Endothelial cell (in vitro differentiated cells): ENCODE measurements at regions not wholly inside any gene's neighbourhood (a gene's known extent, or its start where the extent isn't known, plus 50 kb on each side); places are given as distances from the start of the nearest gene placed in this dataset.

ENCODE experiments used
- DNase-seq: peaks from one replicate; pipeline ENCODE4 v3.0.0; 2021; ENCODE audit warnings: low spot score
- H3K27ac Mint-ChIP-seq: one replicate; pipeline ENCODE4 v1.8.0; 2021; ENCODE audit warnings: mixed read lengths, inconsistent platforms; ENCODE audit not compliant: unreplicated experiment
- H3K27me3 Mint-ChIP-seq: one replicate; pipeline ENCODE4 v1.8.0; 2021; ENCODE audit warnings: mild to moderate bottlenecking, moderate library complexity, mixed read lengths, inconsistent platforms; ENCODE audit not compliant: unreplicated experiment
- H3K36me3 Mint-ChIP-seq: one replicate; pipeline ENCODE4 v1.8.0; 2021; ENCODE audit warnings: mild to moderate bottlenecking, low read depth, mixed read lengths, inconsistent platforms; ENCODE audit not compliant: unreplicated experiment
- H3K4me1 Mint-ChIP-seq: one replicate; pipeline ENCODE4 v1.8.0; 2021; ENCODE audit warnings: mild to moderate bottlenecking, mixed read lengths, inconsistent platforms; ENCODE audit not compliant: unreplicated experiment
- H3K4me3 Mint-ChIP-seq: one replicate; pipeline ENCODE4 v1.8.0; 2021; ENCODE audit warnings: mild to moderate bottlenecking, mixed read lengths, inconsistent platforms; ENCODE audit not compliant: unreplicated experiment
- H3K9me3 Mint-ChIP-seq: one replicate; pipeline ENCODE4 v1.8.0; 2021; ENCODE audit warnings: mixed read lengths, inconsistent platforms; ENCODE audit not compliant: unreplicated experiment
- CTCF ChIP-seq: fragments of 200-600 bp; sonication (generic); IDR thresholded peaks from one replicate; pipeline ENCODE4 v1.5.0; 2021; ENCODE audit warnings: antibody characterized with exemption; ENCODE audit not compliant: unreplicated experiment

- TF ChIP-seq CTCF: no peak
- no peaks in the 10 kb centered on the region for H3K9me3 Mint-ChIP-seq
- H3K4me3 Mint-ChIP-seq: no peak overlapping the region
- no peak overlapping the region for H3K27ac Mint-ChIP-seq
- no peaks in the 10 kb centered on the region for H3K27me3 Mint-ChIP-seq
- no peaks in the 10 kb centered on the region for H3K36me3 Mint-ChIP-seq
- no peaks in the 10 kb centered on the region for H3K4me1 Mint-ChIP-seq
- no peak for DNase-seq
These were observed 190.5 kb upstream of the NRP1 start for GRCh38 chr10:33524966-33525365.

- Mint-ChIP-seq H3K9me3 (no peaks in the 10 kb centered on the region), H3K36me3 (no peaks in the 10 kb centered on the region), H3K27me3 (no peaks in the 10 kb centered on the region), H3K4me1 (no peaks in the 10 kb centered on the region), H3K27ac (no peak overlapping the region), H3K4me3 (no peak overlapping the region)
- no peak for TF ChIP-seq CTCF
- DNase-seq: no peak
These were observed 189.6 kb upstream of the NRP1 start for GRCh38 chr10:33524041-33524440.

DNA sequence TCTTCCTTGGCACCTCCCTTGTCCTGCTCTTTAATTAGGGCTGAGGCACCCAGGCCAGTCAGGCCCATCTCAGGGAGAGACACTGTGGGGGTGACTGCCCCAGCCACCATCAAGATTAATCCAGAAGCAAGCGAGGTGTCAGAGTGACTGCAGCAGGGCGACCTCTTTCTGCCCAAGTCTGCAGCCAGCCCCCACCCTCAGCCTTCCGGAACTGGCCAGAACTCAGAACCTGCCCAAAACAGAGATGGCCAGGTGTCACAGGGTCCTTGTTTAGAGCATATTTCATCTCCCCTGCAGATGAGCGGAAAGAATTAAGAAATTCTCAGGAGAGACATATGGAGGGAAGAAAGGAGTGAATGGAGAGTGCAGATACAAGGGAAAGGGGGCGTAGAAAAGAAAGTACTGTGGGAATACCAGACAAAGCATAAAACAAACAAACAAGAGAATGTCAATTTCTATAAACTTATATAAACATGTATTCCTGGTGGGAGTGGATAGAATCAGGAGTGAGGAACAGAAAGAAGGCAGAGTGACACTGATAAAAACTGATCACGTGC is 188.8 kb upstream of the NRP1 start:
- H3K9me3 Mint-ChIP-seq: no peaks in the 10 kb centered on the region
- no peak for DNase-seq
- H3K27ac Mint-ChIP-seq: no peak overlapping the region
- H3K4me3 Mint-ChIP-seq: no peak overlapping the region
- H3K36me3 Mint-ChIP-seq: no peaks in the 10 kb centered on the region
- H3K4me1 Mint-ChIP-seq: no peaks in the 10 kb centered on the region
- no peaks in the 10 kb centered on the region for H3K27me3 Mint-ChIP-seq
- no peak for TF ChIP-seq CTCF

DNA sequence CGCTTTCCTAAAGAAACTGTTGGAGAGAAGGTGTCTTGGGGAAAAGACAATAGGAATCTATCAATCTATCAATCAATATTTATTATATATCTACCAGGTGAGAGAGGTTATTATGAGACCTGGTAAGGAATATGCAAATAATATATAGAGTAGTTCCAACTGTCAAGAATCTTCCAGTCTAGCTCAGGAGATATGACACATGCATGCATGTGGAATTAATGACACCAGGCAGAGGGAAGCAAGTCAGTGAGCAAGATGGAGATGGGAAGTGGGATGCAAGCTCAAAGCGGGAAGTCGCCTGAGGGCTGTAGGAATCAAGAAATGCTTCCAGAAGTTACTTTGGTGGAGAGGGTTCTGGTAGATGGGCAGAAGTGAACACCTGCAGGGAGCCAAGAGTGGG is 187.4 kb upstream of the NRP1 start:
- H3K36me3 Mint-ChIP-seq: no peaks in the 10 kb centered on the region
- no peaks in the 10 kb centered on the region for H3K27me3 Mint-ChIP-seq
- no peak overlapping the region for H3K4me3 Mint-ChIP-seq
- H3K9me3 Mint-ChIP-seq: no peaks in the 10 kb centered on the region
- H3K4me1 Mint-ChIP-seq: no peaks in the 10 kb centered on the region
- no peak for DNase-seq
- no peak for TF ChIP-seq CTCF
- H3K27ac Mint-ChIP-seq: no peak overlapping the region

GRCh38 chr10:33521062-33521461 is 186.6 kb upstream of the NRP1 start:
- Mint-ChIP-seq H3K36me3 (no peaks in the 10 kb centered on the region), H3K27me3 (no peaks in the 10 kb centered on the region)
- no peak for TF ChIP-seq CTCF

More at GRCh38 chr10:33521062-33521461, 186.6 kb upstream of the NRP1 start:
- DNase-seq: no peak
- H3K27ac Mint-ChIP-seq: no peak overlapping the region
- no peak overlapping the region for H3K4me3 Mint-ChIP-seq
- H3K9me3 Mint-ChIP-seq: no peaks in the 10 kb centered on the region
- no peaks in the 10 kb centered on the region for H3K4me1 Mint-ChIP-seq
